NCI-H2107 treated with DMSO at 0.1 percent for 48 hours (cell line): ENCODE measurements at regions not wholly inside any gene's neighbourhood (a gene's known extent, or its start where the extent isn't known, plus 50 kb on each side); places are given as distances from the start of the nearest gene placed in this dataset.

Experiments used
- DNase-seq: peaks from one replicate; lab custom pipeline; 2025; ENCODE audit not compliant: unreplicated experiment; lab: John Stamatoyannopoulos, UW

GRCh38 chr5:14019768-14020290, 75.3 kb upstream of the DNAH5 start:
- DNase-seq = no peak

GRCh38 chr5:14017904-14018303, 73.4 kb upstream of the DNAH5 start:
- DNase-seq = no peak

GRCh38 chr5:14016549-14016948, 72.1 kb upstream of the DNAH5 start:
- no peak for DNase-seq

- peak; percentile 89 for DNase-seq
Measured at GRCh38 chr5:14011089-14012020, 66.9 kb upstream of the DNAH5 start.

GRCh38 chr5:14009575-14009974, 65.1 kb upstream of the DNAH5 start:
- peak; percentile 22 for DNase-seq

- DNase-seq = peak; percentile 55
Measured at GRCh38 chr5:14008819-14009311, 64.4 kb upstream of the DNAH5 start.

GRCh38 chr5:14006823-14007520, 62.5 kb upstream of the DNAH5 start:
- no peak for DNase-seq

- DNase-seq = peak; percentile 69
Measured at GRCh38 chr5:14004598-14005394, 60.3 kb upstream of the DNAH5 start.

- DNase-seq = peak; percentile 87
Measured at GRCh38 chr5:14003936-14004335, 59.4 kb upstream of the DNAH5 start.

- no peak for DNase-seq
Measured at GRCh38 chr5:14003513-14003912, 59.0 kb upstream of the DNAH5 start.

- DNase-seq = no peak
Measured at GRCh38 chr5:13998254-13998653, 53.8 kb upstream of the DNAH5 start.

GRCh38 chr5:13997514-13997913, 53.0 kb upstream of the DNAH5 start:
- DNase-seq = no peak

- DNase-seq = peak; percentile 87
Measured at GRCh38 chr5:13994621-13995253, 50.2 kb upstream of the DNAH5 start.
